HepG2 (cell line): ENCODE measurements at regions not wholly inside any gene's neighbourhood (a gene's known extent, or its start where the extent isn't known, plus 50 kb on each side); places are given as distances from the start of the nearest gene placed in this dataset.

Experiments used
- ATAC-seq: fragments of 200-7000 bp; cut with Tn5 transposase; 3 replicates; pipeline ENCODE4 v1.9.1; 2020; ENCODE audit warnings: mild to moderate bottlenecking, moderate library complexity
- BruUV-seq: library from RNA; stranded (reverse); fragments of 400-500 nt; replicated peaks from 2 replicates; lab custom pipeline; 2021; lab: Mats Ljungman, UMichigan
- CTCF ChIA-PET: fragments of 300-600 bp; formaldehyde crosslinking; extraction: SDS; loops from one replicate; lab custom pipeline; 2021; ENCODE audit warnings: low total read pairs, inconsistent platforms, low intra/inter-chr PET ratio; lab: Yijun Ruan, JAX
- POLR2A ChIA-PET: fragments of 350-600 bp; sonication (Branson Sonifier 250); formaldehyde crosslinking; loops from one replicate; lab custom pipeline; 2020; ENCODE audit warnings: antibody characterized with exemption, inconsistent platforms; lab: Yijun Ruan, JAX
- DNase-seq: peaks from one replicate; pipeline ENCODE4 v3.0.0-alpha.2; 2015; ENCODE audit warnings: low spot score
- FAIRE-seq: peaks from 3 replicates; lab custom pipeline; 2011; peaks lifted over from hg19 to GRCh38; lab: Jason Lieb, UNC
- H2AFZ ChIP-seq: one replicate; pipeline ENCODE4 v1.6.1; 2011; ENCODE audit warnings: low read length, inconsistent platforms
- H3K27ac ChIP-seq: fragments of 300-600 bp; 3 replicates; pipeline ENCODE4 v1.8.0; 2011; ENCODE audit warnings: mixed run types, mild to moderate bottlenecking, mixed read lengths, low read length, inconsistent platforms; ENCODE audit not compliant: insufficient read depth; ENCODE audit errors: extremely low read length
- H3K27me3 ChIP-seq, 2 experiments: fragments of 200-600 bp in 1 of 2; 2 replicates in 1 of 2; 3 replicates in 1 of 2; pipeline versions ENCODE4 v1.6.0 to v1.8.0; 2011; ENCODE audit warnings: low read length in 2 of 2, mild to moderate bottlenecking in 2 of 2, moderate library complexity in 2 of 2, inconsistent platforms in 1 of 2; ENCODE audit not compliant: insufficient read depth in 2 of 2, control insufficient read depth in 1 of 2
- H3K36me3 ChIP-seq, 2 experiments: fragments of 200-600 bp in 1 of 2; replicated peaks in 1 of 2; 2 replicates in 1 of 2; 3 replicates in 1 of 2; pipeline versions ENCODE4 v1.5.1 to v1.8.0; 2011; ENCODE audit warnings: low read length in 2 of 2, inconsistent platforms in 1 of 2; ENCODE audit not compliant: insufficient read depth in 2 of 2, control insufficient read depth in 1 of 2
- H3K4me1 ChIP-seq: 2 replicates; pipeline ENCODE4 v1.5.1; 2012; ENCODE audit warnings: low read length, inconsistent platforms; ENCODE audit not compliant: insufficient read depth
- H3K4me2 ChIP-seq: 2 replicates; pipeline ENCODE4 v1.6.0; 2011; ENCODE audit warnings: low read depth, low read length, inconsistent platforms
- H3K4me3 ChIP-seq, 3 experiments: fragments of 200-600 bp in 1 of 3; sonication (generic), shearing (Covaris generic) in 1 of 3; replicated peaks in 1 of 3; 2 replicates each; pipeline ENCODE4 v1.5.1; 2011 to 2016; ENCODE audit warnings: low read length in 3 of 3, inconsistent platforms in 2 of 3, low read depth in 2 of 3, mild to moderate bottlenecking in 2 of 3, control low read depth in 1 of 3, mixed read lengths in 1 of 3; ENCODE audit not compliant: insufficient read depth in 1 of 3
- H3K79me2 ChIP-seq: one replicate; pipeline ENCODE4 v1.6.1; 2011; ENCODE audit warnings: low read length, inconsistent platforms; ENCODE audit not compliant: insufficient read depth
- H3K9ac ChIP-seq: 2 replicates; pipeline ENCODE4 v1.6.0; 2011; ENCODE audit warnings: mild to moderate bottlenecking, low read depth, low read length, inconsistent platforms; ENCODE audit not compliant: insufficient read depth
- H3K9me3 ChIP-seq: 2 replicates; pipeline ENCODE4 v1.5.1; 2012; ENCODE audit warnings: mild to moderate bottlenecking, low read length
- H4K20me1 ChIP-seq: 2 replicates; pipeline ENCODE4 v1.6.0; 2011; ENCODE audit warnings: inconsistent platforms, mild to moderate bottlenecking, low read length, moderate library complexity; ENCODE audit not compliant: insufficient read depth
- EED ChIP-seq: sonication (generic); formaldehyde crosslinking; IDR thresholded peaks from 2 replicates; pipeline ENCODE4 v1.5.0; 2020; ENCODE audit warnings: mild to moderate bottlenecking, missing genetic modification reagents
- NAIF1 ChIP-seq: sonication (generic); formaldehyde crosslinking; IDR thresholded peaks from 2 replicates; pipeline ENCODE4 v1.5.0; 2020; ENCODE audit warnings: mild to moderate bottlenecking, missing genetic modification reagents, borderline replicate concordance
- NFYB ChIP-seq: sonication (generic); formaldehyde crosslinking; IDR thresholded peaks from 2 replicates; pipeline ENCODE4 v1.4.0; 2020; ENCODE audit warnings: missing genetic modification reagents
- RCOR2 ChIP-seq: IDR thresholded peaks from 2 replicates; pipeline ENCODE4 v1.6.1; 2016; ENCODE audit warnings: missing biosample characterization, missing genetic modification reagents
- SMARCE1 ChIP-seq: fragments of 450-650 bp; IDR thresholded peaks from 2 replicates; pipeline ENCODE4 v1.6.1; 2017; ENCODE audit warnings: borderline replicate concordance
- STAT5B ChIP-seq: sonication (generic); formaldehyde crosslinking; IDR thresholded peaks from 2 replicates; pipeline ENCODE4 v1.4.0; 2020; ENCODE audit warnings: missing genetic modification reagents
- TRIM24 ChIP-seq: sonication (generic); formaldehyde crosslinking; IDR thresholded peaks from 2 replicates; pipeline ENCODE4 v1.8.0; 2022; ENCODE audit warnings: mild to moderate bottlenecking, missing genetic modification reagents
- ZKSCAN8 ChIP-seq: IDR thresholded peaks from 2 replicates; pipeline ENCODE4 v1.6.1; 2016; ENCODE audit warnings: borderline replicate concordance, missing genetic modification reagents, missing compliant biosample characterization
- ZNF256 ChIP-seq: sonication (generic); formaldehyde crosslinking; conservative IDR thresholded peaks from 2 replicates; pipeline ENCODE4 v1.4.0; 2020; ENCODE audit warnings: missing genetic modification reagents
- ZNF543 ChIP-seq: sonication (generic); formaldehyde crosslinking; IDR thresholded peaks from 2 replicates; pipeline ENCODE4 v1.4.0; 2020; ENCODE audit warnings: mild to moderate bottlenecking, missing genetic modification reagents
- ZNF878 ChIP-seq: sonication (generic); formaldehyde crosslinking; IDR thresholded peaks from 2 replicates; pipeline ENCODE4 v1.8.1; 2023; ENCODE audit warnings: mild to moderate bottlenecking, missing genetic modification reagents, moderate library complexity
- WGBS: methylation state at CpG from one replicate; pipeline ENCODE4 v1.1.6; 2017; ENCODE audit warnings: low lambda C conversion rate; 5-methylcytosine and 5-hydroxymethylcytosine counted together
- in situ Hi-C: cut with HindIII; loops from 2 replicates; pipeline ENCODE4 v1.10.0; 2017; ENCODE audit warnings: low pct_unique_long_range_greater_than_20kb; ENCODE audit not compliant: extremely low pct_ligation_motif_present
- intact Hi-C: fragments of 100-400 bp; cut with micrococcal nuclease; formaldehyde crosslinking; loops from one replicate; pipeline ENCODE4 v1.10.0; 2022; ENCODE audit not compliant: unreplicated experiment
- TF ChIP-seq, protein P1 (sequence below): IDR thresholded peaks from 2 replicates; pipeline ENCODE4 v1.6.1; 2016; ENCODE audit warnings: missing compliant biosample characterization, missing genetic modification reagents, borderline replicate concordance
- TF ChIP-seq, protein P2 (sequence below): sonication (generic); formaldehyde crosslinking; IDR thresholded peaks from 2 replicates; pipeline ENCODE4 v1.4.0; 2020; ENCODE audit warnings: low read depth, missing genetic modification reagents
- TF ChIP-seq, protein P3 (sequence below): sonication (generic); formaldehyde crosslinking; IDR thresholded peaks from 2 replicates; pipeline ENCODE4 v1.8.1; 2023; ENCODE audit warnings: missing genetic modification reagents, inconsistent platforms, borderline replicate concordance

- DNase-seq (no peak), ATAC-seq (peak; percentile 55), FAIRE-seq (no peak)
- Histone ChIP-seq H4K20me1 (no peaks in the 10 kb centered on the region), H3K36me3 (no peaks in the 10 kb centered on the region), H3K4me3 (no peak overlapping the region), H3K4me1 (no peaks in the 10 kb centered on the region), H3K9me3 (no peaks in the 10 kb centered on the region), H3K27ac (no peak overlapping the region), H3K9ac (no peak overlapping the region), H3K27me3 (no peaks in the 10 kb centered on the region), H3K4me2 (no peak overlapping the region), H2AFZ (no peak overlapping the region), H3K79me2 (no peaks in the 10 kb centered on the region)
- no TSS peak for BruUV-seq
- WGBS, result no CpG with 5 or more reads among the region's 1 CpG
- in situ Hi-C loops (no loop called here), intact Hi-C loops (no loop called here)
- ChIA-PET POLR2A (no interaction called here), CTCF (no interaction called here)
- TF ChIP-seq TRIM24, result no peak
- no peak for TF ChIP-seq ZNF256
- TF ChIP-seq, protein P1, sequence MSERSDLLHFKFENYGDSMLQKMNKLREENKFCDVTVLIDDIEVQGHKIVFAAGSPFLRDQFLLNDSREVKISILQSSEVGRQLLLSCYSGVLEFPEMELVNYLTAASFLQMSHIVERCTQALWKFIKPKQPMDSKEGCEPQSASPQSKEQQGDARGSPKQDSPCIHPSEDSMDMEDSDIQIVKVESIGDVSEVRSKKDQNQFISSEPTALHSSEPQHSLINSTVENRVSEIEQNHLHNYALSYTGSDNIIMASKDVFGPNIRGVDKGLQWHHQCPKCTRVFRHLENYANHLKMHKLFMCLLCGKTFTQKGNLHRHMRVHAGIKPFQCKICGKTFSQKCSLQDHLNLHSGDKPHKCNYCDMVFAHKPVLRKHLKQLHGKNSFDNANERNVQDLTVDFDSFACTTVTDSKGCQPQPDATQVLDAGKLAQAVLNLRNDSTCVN (CRISPR knock-in tag), result no peak
- no peak for TF ChIP-seq SMARCE1
- TF ChIP-seq NAIF1, result no peak
- TF ChIP-seq ZNF543 (CRISPR knock-in tag), result no peak
- no peak for TF ChIP-seq NFYB (CRISPR knock-in tag)
- TF ChIP-seq ZKSCAN8 (CRISPR knock-in tag), result no peak
- no peak for TF ChIP-seq RCOR2 (CRISPR knock-in tag)
- TF ChIP-seq, protein P2, sequence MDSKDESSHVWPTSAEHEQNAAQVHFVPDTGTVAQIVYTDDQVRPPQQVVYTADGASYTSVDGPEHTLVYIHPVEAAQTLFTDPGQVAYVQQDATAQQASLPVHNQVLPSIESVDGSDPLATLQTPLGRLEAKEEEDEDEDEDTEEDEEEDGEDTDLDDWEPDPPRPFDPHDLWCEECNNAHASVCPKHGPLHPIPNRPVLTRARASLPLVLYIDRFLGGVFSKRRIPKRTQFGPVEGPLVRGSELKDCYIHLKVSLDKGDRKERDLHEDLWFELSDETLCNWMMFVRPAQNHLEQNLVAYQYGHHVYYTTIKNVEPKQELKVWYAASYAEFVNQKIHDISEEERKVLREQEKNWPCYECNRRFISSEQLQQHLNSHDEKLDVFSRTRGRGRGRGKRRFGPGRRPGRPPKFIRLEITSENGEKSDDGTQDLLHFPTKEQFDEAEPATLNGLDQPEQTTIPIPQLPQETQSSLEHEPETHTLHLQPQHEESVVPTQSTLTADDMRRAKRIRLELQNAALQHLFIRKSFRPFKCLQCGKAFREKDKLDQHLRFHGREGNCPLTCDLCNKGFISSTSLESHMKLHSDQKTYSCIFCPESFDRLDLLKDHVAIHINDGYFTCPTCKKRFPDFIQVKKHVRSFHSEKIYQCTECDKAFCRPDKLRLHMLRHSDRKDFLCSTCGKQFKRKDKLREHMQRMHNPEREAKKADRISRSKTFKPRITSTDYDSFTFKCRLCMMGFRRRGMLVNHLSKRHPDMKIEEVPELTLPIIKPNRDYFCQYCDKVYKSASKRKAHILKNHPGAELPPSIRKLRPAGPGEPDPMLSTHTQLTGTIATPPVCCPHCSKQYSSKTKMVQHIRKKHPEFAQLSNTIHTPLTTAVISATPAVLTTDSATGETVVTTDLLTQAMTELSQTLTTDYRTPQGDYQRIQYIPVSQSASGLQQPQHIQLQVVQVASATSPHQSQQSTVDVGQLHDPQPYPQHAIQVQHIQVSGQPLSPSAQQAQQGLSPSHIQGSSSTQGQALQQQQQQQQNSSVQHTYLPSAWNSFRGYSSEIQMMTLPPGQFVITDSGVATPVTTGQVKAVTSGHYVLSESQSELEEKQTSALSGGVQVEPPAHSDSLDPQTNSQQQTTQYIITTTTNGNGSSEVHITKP (CRISPR knock-in tag), result no peak
- TF ChIP-seq, protein P3, sequence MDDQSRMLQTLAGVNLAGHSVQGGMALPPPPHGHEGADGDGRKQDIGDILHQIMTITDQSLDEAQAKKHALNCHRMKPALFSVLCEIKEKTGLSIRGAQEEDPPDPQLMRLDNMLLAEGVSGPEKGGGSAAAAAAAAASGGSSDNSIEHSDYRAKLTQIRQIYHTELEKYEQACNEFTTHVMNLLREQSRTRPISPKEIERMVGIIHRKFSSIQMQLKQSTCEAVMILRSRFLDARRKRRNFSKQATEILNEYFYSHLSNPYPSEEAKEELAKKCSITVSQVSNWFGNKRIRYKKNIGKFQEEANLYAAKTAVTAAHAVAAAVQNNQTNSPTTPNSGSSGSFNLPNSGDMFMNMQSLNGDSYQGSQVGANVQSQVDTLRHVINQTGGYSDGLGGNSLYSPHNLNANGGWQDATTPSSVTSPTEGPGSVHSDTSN (CRISPR knock-in tag), result no peak
- no peak for TF ChIP-seq STAT5B (CRISPR knock-in tag)
- no peak for TF ChIP-seq ZNF878
- TF ChIP-seq EED (CRISPR knock-in tag), result no peak
These were observed 632.2 kb downstream of the PCDH19 start for GRCh38 chrX:99777912-99778311.
